Stimulated activated CD4-positive, alpha-beta T cell treated with anti-CD3 and anti-CD28 coated beads, Interleukin-4, amount 100 ng/mL, for 24 hours (primary cell): ENCODE measurements at regions not wholly inside any gene's neighbourhood (a gene's known extent, or its start where the extent isn't known, plus 50 kb on each side); places are given as distances from the start of the nearest gene placed in this dataset.
"Not testable (repeated sequence)": the region's sequence is repeated elsewhere in the genome, so short reads cannot be mapped to it uniquely, and the experiment has no call there.

Source experiments
- DNase-seq: peaks from one replicate; pipeline ENCODE4 v3.0.0-alpha.2; 2020

- DNase-seq: no peak
These were observed 533.8 kb downstream of the FBXO15 start for GRCh38 chr18:73613706-73614340.

- no peak for DNase-seq
These were observed 549.6 kb downstream of the FBXO15 start for GRCh38 chr18:73597832-73598615.

DNA sequence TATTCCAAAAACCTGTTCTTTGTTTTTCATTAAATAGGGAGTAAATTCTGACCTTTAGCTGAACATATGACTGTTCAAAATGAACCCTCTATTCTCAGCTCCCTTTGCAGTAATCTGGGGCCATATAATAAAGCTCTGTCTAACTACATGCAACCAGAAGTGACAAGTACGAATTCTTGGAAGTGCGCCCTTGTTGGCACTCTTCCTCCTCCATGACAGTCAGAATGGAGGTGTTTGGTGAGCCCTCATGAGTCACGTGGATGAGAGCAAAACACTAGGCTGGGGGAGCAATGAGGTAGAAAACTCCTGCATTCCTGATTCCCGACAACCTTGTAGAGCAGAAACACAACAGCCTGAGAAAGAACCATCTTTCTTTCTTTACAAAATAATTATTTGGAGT, 552.9 kb downstream of the FBXO15 start:
- no peak for DNase-seq

DNA sequence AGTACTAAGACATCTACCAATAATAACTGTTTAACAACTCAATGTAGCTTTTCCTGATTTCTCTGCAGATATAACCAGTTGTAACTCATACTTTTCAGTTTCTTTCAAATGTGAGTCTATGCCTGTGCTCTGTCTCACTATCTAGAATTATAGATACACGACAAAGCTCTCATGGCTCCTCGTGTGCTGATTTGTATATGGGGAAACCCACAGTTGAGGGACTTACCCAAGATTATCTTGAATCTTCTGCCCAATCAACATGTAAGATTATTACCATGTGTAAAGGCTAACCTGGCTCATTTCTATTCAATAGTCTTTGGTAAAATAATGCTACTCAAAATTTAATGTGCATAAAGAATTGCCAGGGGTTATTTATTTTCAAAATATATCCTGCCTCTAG, 554.4 kb downstream of the FBXO15 start:
- no peak for DNase-seq

DNA sequence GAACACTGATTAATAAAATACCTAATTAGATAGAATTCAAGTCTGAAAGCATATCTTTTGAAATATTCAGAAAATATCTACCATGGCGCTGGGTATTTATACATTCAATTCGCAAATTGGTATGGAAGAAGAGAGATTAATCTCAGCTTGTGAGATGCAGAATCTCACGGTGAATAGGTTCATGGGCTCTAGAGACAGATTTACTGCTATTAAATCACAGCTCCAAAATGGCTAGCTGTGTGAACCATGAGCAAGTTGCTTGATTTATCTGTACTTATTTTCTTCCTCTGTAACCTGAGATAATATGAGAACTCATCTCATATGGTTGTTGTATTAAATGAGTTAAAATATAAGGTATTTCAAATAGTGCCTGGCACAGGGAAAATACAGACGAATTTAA, 556.7 kb downstream of the FBXO15 start:
- DNase-seq: no peak

- no peak for DNase-seq
These were observed 567.9 kb downstream of the FBXO15 start for GRCh38 chr18:73579698-73580097.

GRCh38 chr18:73577365-73577764, 570.3 kb downstream of the FBXO15 start:
- no peak for DNase-seq

DNA sequence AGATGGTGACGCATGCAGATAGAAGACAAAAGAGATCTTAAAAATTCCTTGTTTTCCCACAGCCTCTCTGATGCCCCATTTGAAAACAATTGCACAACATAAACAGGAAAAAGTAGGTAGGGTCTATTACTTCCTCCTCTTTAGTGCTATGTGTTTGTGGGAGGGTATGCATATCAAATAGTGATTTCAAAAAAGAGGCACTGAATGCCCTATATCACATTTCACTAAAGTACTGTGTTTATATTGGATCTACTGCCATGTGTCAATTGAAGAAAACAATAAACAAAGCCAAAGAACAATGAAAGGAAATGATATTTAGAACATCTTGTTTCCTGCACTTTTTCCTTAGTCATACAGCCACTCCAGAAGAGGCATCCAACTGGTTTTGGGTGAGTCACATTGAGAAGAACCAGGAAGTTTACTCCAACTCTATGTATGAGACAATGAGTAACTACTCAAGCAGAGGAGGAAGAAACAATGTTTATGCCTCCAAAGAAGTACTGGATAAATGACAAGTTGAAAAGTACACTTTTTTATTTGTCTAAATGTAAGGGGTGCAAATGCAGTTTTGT, 583.6 kb downstream of the FBXO15 start:
- DNase-seq: no peak

DNA sequence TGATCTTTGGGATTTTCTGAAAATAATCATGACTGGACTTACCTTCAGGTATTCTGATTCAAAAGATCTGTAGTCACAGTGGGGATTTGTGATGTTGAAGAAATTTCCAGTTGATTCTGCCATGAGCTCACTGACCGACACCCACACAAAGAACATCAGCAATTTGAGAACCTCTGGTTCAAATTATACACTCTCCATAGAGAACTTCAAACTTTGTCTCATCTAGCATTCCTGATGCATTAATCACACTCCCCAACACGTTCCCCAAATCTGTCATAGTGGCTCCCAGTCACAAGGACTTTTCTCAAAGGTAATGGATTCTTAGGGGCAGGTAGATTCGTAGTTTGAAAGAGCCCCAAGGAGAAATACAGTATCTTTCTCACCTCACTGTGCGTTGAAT, 584.3 kb downstream of the FBXO15 start:
- no peak for DNase-seq

DNA sequence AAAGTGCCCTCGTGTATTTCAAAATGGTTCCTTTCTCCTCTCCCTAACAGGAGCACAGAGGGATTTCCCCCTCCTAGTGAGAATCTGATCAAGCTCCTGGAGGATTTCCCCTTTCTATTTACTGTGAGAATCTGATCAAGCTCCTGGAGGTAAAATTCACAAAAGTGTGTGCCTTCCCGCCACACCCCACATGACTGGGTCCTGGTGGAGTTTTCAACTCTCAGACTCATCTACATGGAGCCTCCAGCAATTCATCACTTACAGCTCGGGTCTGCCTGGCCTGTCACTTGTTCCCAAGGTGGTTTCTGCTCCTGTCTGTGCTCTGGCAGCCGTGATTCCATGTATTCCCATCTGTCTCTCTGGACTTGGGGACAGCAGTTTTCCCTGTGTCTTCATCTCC, 590.7 kb downstream of the FBXO15 start:
- DNase-seq: no peak

DNA sequence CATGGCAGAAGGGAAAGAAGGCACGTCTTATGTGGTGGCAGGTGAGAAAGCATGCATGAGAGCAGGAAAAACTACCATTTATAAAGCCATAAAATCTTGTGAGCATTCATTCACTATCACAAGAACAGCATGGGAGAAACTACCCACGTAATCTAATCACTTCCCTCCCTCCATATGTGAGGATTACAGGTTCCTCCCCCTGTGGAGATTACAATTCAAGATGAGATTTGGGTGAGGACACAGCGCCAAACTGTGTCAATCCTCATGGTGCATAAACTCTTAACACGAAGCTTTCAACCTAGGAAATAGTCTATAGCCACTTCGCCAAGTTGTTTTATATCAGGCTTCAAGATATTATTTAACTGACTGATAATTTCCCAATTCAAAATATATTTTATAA, 595.5 kb downstream of the FBXO15 start:
- DNase-seq: no peak

DNA sequence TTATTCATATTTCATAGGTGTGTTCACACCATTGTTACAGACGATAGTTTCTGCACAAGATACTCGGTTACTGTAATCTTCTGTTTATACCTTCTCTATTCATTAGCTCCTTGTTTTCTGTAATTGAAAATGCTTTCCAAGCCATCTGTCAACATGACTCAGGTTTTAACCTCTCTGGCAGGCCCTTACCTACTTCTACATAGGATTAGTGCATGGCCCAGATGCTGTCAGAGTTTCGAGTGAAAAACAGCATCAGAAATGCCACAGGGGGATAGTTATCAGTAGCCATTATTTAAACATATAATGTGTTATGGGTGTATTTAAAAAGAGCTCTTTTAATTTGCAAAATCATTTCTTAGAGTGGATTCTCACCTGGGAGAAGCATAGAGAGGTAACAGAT, 596.4 kb downstream of the FBXO15 start:
- no peak for DNase-seq

DNA sequence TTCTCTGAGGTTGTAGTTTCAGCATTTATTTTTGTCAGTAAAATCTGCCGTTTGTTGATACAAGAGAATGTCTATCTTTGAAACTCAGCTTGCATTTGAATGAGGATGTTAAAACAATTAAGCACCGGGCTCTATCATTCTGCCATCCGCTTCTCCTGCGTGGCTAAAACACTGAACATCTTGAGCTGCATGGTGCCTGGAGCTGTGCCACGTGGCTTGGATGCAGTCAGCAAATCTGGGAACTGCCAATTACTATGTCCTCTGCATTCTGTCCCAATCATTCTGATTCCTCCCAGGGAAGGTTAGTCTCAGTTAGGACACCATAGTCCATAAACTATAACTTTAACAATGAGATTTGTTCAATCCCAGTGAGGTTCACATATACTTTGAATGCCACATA, 598.4 kb downstream of the FBXO15 start:
- no peak for DNase-seq

DNA sequence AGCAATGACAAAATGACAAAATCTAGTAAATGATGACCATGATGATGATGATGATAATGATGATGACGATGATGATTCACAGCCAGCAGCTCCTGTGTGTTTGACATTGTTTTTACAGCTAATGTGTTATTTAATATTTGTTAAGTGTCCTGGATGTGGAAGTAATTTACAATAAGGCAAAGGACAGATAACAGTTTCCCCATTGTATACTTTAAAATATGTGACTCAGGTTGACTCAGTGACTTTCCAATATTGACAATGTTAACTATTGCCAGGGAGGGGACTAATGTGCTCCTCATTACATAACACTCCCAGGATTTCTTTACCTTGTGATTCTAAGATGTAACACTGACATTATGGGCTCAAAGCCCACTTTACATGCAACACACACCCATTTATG, 602.2 kb downstream of the FBXO15 start:
- DNase-seq: no peak

DNA sequence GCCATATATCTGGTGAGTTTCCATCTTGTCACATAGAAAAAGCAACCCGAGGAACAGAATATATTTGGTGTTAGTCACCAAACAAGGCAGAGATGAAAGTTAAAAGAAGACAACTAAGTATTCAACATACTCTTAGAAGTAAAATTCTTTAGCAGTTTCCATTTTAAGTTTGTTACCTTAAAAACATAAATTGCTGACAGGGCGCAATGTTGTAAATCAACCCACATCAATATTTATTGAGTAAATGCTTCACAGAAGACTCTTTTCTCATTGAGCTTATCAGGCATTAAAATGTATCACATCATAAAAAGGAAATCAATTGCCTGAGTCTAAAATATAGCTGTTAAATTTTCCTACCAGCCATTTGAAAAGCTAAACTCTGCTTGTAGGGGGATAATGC, 603.0 kb downstream of the FBXO15 start:
- no peak for DNase-seq

- no peak for DNase-seq
These were observed 603.6 kb downstream of the FBXO15 start for GRCh38 chr18:73544032-73544431.

DNA sequence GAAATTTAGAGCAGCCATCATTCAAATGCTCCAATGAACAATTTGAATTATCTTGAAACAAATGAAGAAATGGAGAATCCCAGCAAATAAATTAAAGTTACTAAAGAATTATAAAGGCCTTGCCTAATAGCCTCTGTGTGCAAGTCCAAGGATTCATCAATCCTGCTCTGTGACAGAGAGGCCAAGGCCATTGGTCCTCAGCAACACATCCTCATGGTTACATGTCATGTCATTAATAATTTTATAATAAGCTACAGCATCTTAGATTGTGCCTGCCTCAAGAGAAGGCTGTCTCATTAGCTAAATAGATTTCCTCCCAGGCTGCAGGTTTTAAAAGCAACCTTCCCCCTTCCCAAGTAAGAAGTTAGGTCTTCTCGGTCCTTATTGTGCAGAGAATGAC, 611.6 kb downstream of the FBXO15 start:
- no peak for DNase-seq

DNA sequence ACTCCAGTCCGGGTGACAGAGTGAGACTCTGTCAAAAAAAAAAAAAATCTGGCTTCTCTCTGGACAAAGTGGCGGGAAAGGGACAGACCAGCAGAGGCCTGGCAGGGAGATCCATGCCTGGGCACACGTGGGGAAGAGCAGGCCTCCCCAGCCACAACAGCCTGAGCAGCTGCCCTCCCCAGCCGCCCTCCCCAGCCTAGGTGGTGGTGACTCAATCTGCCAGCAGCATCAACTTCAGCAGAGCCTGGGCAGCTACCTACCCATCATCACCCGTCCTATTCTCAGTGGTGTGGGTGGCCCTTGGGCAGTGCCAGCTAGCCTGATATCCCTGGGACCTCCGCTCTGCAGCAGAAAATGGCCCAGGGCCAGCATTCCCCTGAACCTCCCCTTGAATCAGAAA, 612.4 kb downstream of the FBXO15 start:
- no peak for DNase-seq

DNA sequence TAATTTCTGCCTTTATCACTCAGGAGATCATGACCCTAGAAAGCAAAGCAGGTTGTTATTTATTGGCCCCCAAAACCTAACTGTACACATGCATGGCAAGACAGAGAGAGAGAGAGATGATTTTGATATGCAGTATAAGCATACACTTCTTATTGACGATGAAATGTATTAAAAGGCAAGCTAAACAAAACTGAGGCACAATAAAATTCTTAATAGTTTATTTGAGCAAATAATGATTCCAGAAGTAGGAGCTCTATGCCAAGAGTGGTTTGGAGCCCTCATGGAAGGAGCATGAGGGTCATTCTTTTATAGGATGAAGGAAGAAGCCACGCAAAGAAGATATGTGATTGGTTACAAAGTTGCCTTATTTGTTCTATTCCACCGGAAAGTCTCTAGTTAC, 616.0 kb downstream of the FBXO15 start:
- DNase-seq: no peak

DNA sequence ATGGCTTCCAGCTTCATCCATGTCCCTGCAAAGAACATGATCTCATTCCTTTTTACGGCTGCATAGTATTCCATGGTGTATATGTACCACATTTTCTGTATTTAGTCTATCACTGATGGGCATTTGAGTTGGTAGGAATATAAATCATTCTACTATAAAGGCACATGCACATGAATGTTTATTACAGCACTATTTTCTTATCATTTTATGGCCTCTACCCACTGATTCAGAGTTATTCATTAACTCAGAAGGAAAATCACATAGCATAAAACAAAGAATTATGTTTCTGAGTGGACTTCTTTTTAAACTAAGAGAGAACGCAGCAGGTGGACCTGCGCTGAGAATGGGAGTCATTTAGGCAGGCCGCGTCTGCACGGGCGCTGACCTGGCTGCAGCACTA, 619.6 kb downstream of the FBXO15 start:
- DNase-seq: no peak

DNA sequence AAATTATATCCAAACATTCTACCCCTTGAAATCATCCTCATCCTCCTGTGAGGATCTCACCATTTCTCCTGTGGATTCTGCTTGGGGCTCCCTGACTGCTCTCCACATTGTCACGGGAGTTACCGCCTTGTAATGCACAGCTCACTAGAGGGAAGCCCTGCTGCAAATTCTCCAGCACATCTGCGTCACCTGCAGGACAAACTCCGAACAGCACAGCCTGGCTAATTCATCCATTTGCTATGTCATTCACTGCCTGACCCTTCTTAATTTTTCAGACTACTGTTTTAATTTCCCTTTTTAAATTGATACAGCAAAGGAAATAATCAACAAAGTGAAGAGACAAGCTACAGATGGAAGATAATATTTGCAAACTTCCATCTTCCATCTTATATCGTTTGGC, 627.4 kb downstream of the FBXO15 start:
- DNase-seq: no peak

GRCh38 chr18:73516056-73516455, 631.6 kb downstream of the FBXO15 start:
- not testable (repeated sequence) for DNase-seq

DNA sequence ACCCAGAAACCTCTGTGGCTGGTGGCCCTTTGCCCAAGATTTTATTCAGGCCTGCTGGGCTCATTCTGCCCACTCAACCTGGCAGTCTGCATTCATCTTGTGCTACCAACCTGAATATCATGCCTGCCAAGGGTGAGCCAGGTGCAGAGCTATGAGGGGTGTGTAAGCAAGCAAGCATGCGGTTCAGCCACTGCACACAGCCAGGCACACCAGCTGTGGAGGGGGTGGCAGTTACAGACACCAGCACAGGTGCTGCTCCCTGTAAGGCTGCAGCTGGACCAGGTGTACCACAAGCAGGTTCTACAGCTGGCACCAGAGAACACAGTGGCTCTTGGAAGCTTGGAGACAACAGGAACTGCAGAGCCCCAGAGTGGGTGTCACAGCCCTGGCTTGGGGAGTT, 633.2 kb downstream of the FBXO15 start:
- no peak for DNase-seq

DNA sequence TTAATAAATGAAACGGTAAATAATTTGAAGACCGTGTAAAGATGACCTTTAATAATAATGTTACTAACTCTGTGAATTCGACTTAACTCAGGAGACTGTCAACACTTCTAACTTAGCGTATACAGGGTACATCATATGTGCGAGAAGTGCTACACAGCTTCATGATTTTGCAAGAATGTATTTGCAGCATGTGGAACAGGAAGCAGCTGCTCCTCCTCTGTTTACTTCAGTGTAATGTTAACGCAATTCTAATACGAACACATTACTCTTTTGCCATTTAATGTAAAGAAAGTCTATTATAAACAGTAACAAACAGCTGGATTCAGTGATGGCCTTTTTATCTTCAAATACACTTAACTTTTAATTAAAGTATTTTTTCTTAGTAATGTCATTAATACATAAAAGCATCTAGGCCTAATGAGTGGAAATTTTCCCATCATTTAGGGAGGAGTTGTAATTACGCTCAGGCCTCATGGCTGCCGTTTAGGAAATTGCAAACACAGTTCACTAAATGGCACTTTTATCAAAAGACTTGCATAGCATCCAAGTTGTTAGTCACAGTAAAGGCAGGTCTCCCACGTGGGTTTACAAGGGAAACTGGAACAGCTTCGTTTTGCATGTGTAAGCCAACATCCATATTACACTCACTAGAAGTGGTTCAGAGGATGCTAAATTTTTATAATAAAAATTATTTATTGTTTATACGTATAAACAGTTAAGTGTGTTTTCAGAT, 635.7 kb downstream of the FBXO15 start:
- DNase-seq: no peak
